Caco-2 (cell line): ENCODE measurements at regions not wholly inside any gene's neighbourhood (a gene's known extent, or its start where the extent isn't known, plus 50 kb on each side); places are given as distances from the start of the nearest gene placed in this dataset.

Source experiments
- BruUV-seq: library from RNA; stranded (reverse); fragments of 400-500 nt; replicated peaks from 2 replicates; lab custom pipeline; 2021; lab: Mats Ljungman, UMichigan
- CTCF ChIA-PET: fragments of 300-600 bp; sonication (Branson Sonifier 250); formaldehyde crosslinking; loops from one replicate; lab custom pipeline; 2022; ENCODE audit warnings: antibody characterized with exemption; lab: Charles Lee
- POLR2A ChIA-PET: fragments of 300-600 bp; sonication (Branson Sonifier 250); formaldehyde crosslinking; loops from one replicate; lab custom pipeline; 2022; ENCODE audit warnings: antibody characterized with exemption; lab: Charles Lee
- DNase-seq, 2 experiments: peaks; one replicate each; pipeline versions ENCODE4 v3.0.0 to v3.0.0-alpha.2; 2020 to 2022
- H3K27me3 ChIP-seq: replicated peaks from 2 replicates; pipeline ENCODE4 v1.6.0; 2011; ENCODE audit warnings: low read length; ENCODE audit not compliant: control insufficient read depth, insufficient read depth
- H3K36me3 ChIP-seq: 2 replicates; pipeline ENCODE4 v1.5.1; 2011; ENCODE audit warnings: low read length; ENCODE audit not compliant: control insufficient read depth, insufficient read depth
- H3K4me1 ChIP-seq: fragments of 250-450 bp; sonication (Bioruptor Pico); 2 replicates; pipeline ENCODE4 v1.5.1; 2020; ENCODE audit warnings: mild to moderate bottlenecking
- H3K4me3 ChIP-seq: 2 replicates; pipeline ENCODE4 v1.5.1; 2011; ENCODE audit warnings: low read depth, mild to moderate bottlenecking, control low read depth, low read length
- H3K9me3 ChIP-seq: fragments of 250-450 bp; sonication (Bioruptor Pico); 2 replicates; pipeline ENCODE4 v1.5.1; 2020; ENCODE audit warnings: mild to moderate bottlenecking, moderate library complexity
- H3K27ac Mint-ChIP-seq: one replicate; pipeline ENCODE4 v1.8.0; 2022; ENCODE audit warnings: mixed read lengths; ENCODE audit not compliant: unreplicated experiment
- H3K27me3 Mint-ChIP-seq: one replicate; pipeline ENCODE4 v1.8.0; 2022; ENCODE audit warnings: mixed read lengths; ENCODE audit not compliant: insufficient read depth, unreplicated experiment
- H3K36me3 Mint-ChIP-seq: one replicate; pipeline ENCODE4 v1.8.0; 2022; ENCODE audit warnings: mild to moderate bottlenecking, mixed read lengths; ENCODE audit not compliant: insufficient read depth, unreplicated experiment
- H3K4me1 Mint-ChIP-seq: one replicate; pipeline ENCODE4 v1.8.0; 2022; ENCODE audit warnings: low read depth, mixed read lengths; ENCODE audit not compliant: unreplicated experiment
- H3K4me3 Mint-ChIP-seq: one replicate; pipeline ENCODE4 v1.8.0; 2022; ENCODE audit warnings: mild to moderate bottlenecking, moderate library complexity, mixed read lengths; ENCODE audit not compliant: unreplicated experiment
- H3K9me3 Mint-ChIP-seq: one replicate; pipeline ENCODE4 v1.8.0; 2022; ENCODE audit warnings: mixed read lengths; ENCODE audit not compliant: unreplicated experiment
- intact Hi-C: fragments of 100-400 bp; cut with micrococcal nuclease; formaldehyde crosslinking; loops from one replicate; pipeline ENCODE4 v1.10.0; 2022; ENCODE audit not compliant: unreplicated experiment
- TF ChIP-seq, protein P1 (sequence below), 2 experiments: fragments of 200-600 bp in 1 of 2; IDR thresholded peaks; 1 replicate in 1 of 2; 2 replicates in 1 of 2; pipeline versions ENCODE4 v1.5.1 to v1.8.0; 2011 to 2022; ENCODE audit warnings: antibody characterized with exemption in 1 of 2, control low read depth in 1 of 2, inconsistent platforms in 1 of 2, low read depth in 1 of 2, low read length in 1 of 2, mild to moderate bottlenecking in 1 of 2, moderate library complexity in 1 of 2; ENCODE audit not compliant: insufficient read depth in 1 of 2, severe bottlenecking in 1 of 2, unreplicated experiment in 1 of 2

DNA sequence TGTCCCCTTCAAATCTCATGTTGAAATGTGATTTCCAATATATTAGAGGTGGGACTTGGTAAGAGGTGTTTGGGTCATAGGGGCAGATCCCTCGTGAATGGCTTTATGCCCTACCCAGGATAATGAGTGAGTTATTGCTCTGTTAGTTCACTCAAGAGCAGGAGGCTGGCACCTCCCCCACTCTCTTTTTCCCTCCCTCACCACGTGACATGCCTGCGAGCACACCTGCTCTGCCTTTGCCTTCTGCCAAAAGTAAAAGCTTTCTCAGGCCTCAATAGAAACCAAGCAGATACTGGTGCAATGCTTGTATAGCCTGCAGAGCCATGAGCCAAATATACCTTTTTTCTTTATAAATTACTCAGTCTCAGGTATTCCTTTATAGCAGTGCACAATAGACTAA, 286.3 kb upstream of the UGT8 start:
- TF ChIP-seq, protein P1, sequence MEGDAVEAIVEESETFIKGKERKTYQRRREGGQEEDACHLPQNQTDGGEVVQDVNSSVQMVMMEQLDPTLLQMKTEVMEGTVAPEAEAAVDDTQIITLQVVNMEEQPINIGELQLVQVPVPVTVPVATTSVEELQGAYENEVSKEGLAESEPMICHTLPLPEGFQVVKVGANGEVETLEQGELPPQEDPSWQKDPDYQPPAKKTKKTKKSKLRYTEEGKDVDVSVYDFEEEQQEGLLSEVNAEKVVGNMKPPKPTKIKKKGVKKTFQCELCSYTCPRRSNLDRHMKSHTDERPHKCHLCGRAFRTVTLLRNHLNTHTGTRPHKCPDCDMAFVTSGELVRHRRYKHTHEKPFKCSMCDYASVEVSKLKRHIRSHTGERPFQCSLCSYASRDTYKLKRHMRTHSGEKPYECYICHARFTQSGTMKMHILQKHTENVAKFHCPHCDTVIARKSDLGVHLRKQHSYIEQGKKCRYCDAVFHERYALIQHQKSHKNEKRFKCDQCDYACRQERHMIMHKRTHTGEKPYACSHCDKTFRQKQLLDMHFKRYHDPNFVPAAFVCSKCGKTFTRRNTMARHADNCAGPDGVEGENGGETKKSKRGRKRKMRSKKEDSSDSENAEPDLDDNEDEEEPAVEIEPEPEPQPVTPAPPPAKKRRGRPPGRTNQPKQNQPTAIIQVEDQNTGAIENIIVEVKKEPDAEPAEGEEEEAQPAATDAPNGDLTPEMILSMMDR (IDR thresholded peaks at IDR 0.05; ENCODE audit: insufficient read depth in 1 of 2, low read depth in 1 of 2, low read length in 1 of 2, severe bottlenecking in 1 of 2, unreplicated experiment in 1 of 2) = no peak
- ChIA-PET CTCF (no interaction called here), POLR2A (no interaction called here)
- H3K36me3 ChIP-seq = no peaks in the 10 kb centered on the region
- DNase-seq = no peak
- no peaks in the 10 kb centered on the region for H3K36me3 Mint-ChIP-seq
- BruUV-seq = no TSS peak
- intact Hi-C loops = no loop called here
- H3K4me3 ChIP-seq = no peak overlapping the region
- no peaks in the 10 kb centered on the region for H3K9me3 Mint-ChIP-seq
- H3K4me1 ChIP-seq = no peaks in the 10 kb centered on the region
- no peaks in the 10 kb centered on the region for H3K4me1 Mint-ChIP-seq
- H3K27me3 ChIP-seq = no peaks in the 10 kb centered on the region
- H3K9me3 ChIP-seq = no peaks in the 10 kb centered on the region
- H3K4me3 Mint-ChIP-seq = no peak overlapping the region
- no peak overlapping the region for H3K27ac Mint-ChIP-seq
- no peaks in the 10 kb centered on the region for H3K27me3 Mint-ChIP-seq

- H3K4me1 ChIP-seq = no peaks in the 10 kb centered on the region
- POLR2A ChIA-PET = no interaction called here
- H3K27ac Mint-ChIP-seq = no peak overlapping the region
These were observed 281.8 kb upstream of the UGT8 start for GRCh38 chr4:114316789-114317188.

DNA sequence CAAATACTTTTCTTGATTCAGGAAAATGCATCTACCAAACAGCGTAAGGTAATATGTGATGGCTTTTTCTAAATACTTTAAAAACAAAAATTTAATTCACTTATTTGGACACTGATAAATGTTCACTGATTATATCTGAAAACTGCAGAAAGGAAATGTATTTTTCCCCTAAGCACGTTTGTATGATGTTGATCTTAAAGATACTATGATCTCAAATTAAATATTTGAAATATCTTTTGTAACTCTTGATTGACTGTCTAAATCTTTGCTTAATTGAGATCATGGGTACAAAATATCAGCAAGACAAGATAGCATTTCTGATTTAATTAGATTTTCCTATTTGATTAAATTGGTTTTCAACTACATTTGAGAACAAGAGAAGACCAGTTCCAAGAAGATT, 281.0 kb upstream of the UGT8 start:
- no peaks in the 10 kb centered on the region for H3K4me1 Mint-ChIP-seq
- H3K36me3 Mint-ChIP-seq = no peaks in the 10 kb centered on the region
- TF ChIP-seq, protein P1 (IDR thresholded peaks at IDR 0.05; ENCODE audit: insufficient read depth in 1 of 2, low read depth in 1 of 2, low read length in 1 of 2, severe bottlenecking in 1 of 2, unreplicated experiment in 1 of 2) = no peak
- H3K27me3 ChIP-seq = no peaks in the 10 kb centered on the region
- no TSS peak for BruUV-seq
- no peaks in the 10 kb centered on the region for H3K9me3 Mint-ChIP-seq
- DNase-seq = no peak
- POLR2A ChIA-PET = no interaction called here
- intact Hi-C loops = no loop called here
- no peaks in the 10 kb centered on the region for H3K4me1 ChIP-seq
- H3K36me3 ChIP-seq = no peaks in the 10 kb centered on the region
- H3K27ac Mint-ChIP-seq = no peak overlapping the region
- no peaks in the 10 kb centered on the region for H3K9me3 ChIP-seq
- CTCF ChIA-PET = no interaction called here
- no peaks in the 10 kb centered on the region for H3K27me3 Mint-ChIP-seq
- H3K4me3 Mint-ChIP-seq = no peak overlapping the region
- H3K4me3 ChIP-seq = no peak overlapping the region

More at GRCh38 chr4:114316789-114317188, 281.8 kb upstream of the UGT8 start:
- CTCF ChIA-PET = no interaction called here
- TF ChIP-seq, protein P1 (IDR thresholded peaks at IDR 0.05; ENCODE audit: insufficient read depth in 1 of 2, low read depth in 1 of 2, low read length in 1 of 2, severe bottlenecking in 1 of 2, unreplicated experiment in 1 of 2) = no peak
- H3K4me3 Mint-ChIP-seq = no peak overlapping the region
- Histone ChIP-seq H3K9me3 (no peaks in the 10 kb centered on the region), H3K27me3 (no peaks in the 10 kb centered on the region), H3K4me3 (no peak overlapping the region), H3K36me3 (no peaks in the 10 kb centered on the region)
- no TSS peak for BruUV-seq
- intact Hi-C loops = no loop called here
- no peaks in the 10 kb centered on the region for H3K4me1 Mint-ChIP-seq
- H3K27me3 Mint-ChIP-seq = no peaks in the 10 kb centered on the region
- DNase-seq = no peak
- H3K36me3 Mint-ChIP-seq = no peaks in the 10 kb centered on the region
- H3K9me3 Mint-ChIP-seq = no peaks in the 10 kb centered on the region
